Spleen (tissue), 7 donors: ENCODE measurements at regions not wholly inside any gene's neighbourhood (a gene's known extent, or its start where the extent isn't known, plus 50 kb on each side); places are given as distances from the start of the nearest gene placed in this dataset.

Experiments used
- POLR2A ChIP-seq, 3 donors: fragments of 450-650 bp; IDR thresholded peaks; one replicate each; pipeline ENCODE4 v1.5.1; 2017; ENCODE audit warnings: antibody characterized with exemption in 3 of 3, mild to moderate bottlenecking in 1 of 3
- POLR2AphosphoS5 ChIP-seq, 3 donors: sonication (generic); formaldehyde crosslinking; IDR thresholded peaks; one replicate each; pipeline ENCODE4 v1.5.1; 2017; ENCODE audit warnings: antibody characterized with exemption in 3 of 3
- TF ChIP-seq, protein P1 (sequence below), 11 experiments: fragments of 200-600 bp in 7 of 11; fragments of 450-650 bp in 4 of 11; sonication (generic) in 4 of 11; IDR thresholded peaks in 8 of 11; conservative IDR thresholded peaks in 3 of 11; 1 replicate in 7 of 11; 2 replicates in 4 of 11; pipeline versions ENCODE4 v1.4.0 to v1.8.0; 2016 to 2021; ENCODE audit warnings: antibody characterized with exemption in 11 of 11, inconsistent platforms in 4 of 11, mild to moderate bottlenecking in 1 of 11
- donor health status: DM: no; HTN: no; CAD: no; lungs with moderate emphysema.
- donor health status: DM: no; HTN: no; CAD: no.
- donor health status: DM: no; HTN: no; CAD: no.

DNA sequence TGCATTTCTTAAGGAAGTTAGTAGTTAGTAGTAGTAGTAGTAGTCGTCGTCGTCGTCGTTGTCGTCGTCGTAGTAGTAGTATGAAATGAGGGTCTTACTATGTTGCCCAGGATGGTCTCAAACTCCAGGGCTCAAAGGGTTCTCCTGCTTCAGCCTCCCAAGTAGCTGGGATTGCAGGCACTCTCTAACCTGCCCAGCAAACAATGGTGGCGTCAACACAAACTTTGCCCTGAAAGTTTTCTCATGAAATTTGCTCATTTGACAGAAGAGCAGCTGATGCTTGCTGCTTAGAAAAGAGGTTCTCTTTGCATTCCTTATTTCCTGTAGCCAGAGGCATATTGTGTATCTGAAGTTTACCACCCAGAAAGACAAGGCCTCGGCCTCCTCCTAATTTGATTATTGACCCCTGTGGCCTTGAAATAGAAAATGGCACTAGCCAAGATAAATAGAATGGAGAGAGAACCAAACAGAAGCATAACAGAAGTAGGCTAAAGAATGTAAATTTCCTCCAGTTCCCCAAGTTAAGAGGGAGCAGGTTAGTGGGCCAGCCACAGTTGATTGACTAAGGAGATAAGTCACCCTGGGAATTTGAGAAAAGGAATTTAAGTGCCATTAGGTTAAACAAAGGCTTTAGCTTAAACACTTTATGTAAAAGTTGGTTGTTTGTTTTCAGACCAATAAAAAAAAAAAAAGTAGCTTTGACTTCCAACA lies 166.2 kb upstream of the ROBO2 start:
- TF ChIP-seq, protein P1, sequence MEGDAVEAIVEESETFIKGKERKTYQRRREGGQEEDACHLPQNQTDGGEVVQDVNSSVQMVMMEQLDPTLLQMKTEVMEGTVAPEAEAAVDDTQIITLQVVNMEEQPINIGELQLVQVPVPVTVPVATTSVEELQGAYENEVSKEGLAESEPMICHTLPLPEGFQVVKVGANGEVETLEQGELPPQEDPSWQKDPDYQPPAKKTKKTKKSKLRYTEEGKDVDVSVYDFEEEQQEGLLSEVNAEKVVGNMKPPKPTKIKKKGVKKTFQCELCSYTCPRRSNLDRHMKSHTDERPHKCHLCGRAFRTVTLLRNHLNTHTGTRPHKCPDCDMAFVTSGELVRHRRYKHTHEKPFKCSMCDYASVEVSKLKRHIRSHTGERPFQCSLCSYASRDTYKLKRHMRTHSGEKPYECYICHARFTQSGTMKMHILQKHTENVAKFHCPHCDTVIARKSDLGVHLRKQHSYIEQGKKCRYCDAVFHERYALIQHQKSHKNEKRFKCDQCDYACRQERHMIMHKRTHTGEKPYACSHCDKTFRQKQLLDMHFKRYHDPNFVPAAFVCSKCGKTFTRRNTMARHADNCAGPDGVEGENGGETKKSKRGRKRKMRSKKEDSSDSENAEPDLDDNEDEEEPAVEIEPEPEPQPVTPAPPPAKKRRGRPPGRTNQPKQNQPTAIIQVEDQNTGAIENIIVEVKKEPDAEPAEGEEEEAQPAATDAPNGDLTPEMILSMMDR (IDR thresholded peaks at IDR 0.05 in 8 of 11, conservative IDR thresholded peaks at IDR 0.05 in 3 of 11) = no peak
- TF ChIP-seq POLR2A (IDR thresholded peaks at IDR 0.05) = no peak
- no peak for TF ChIP-seq POLR2AphosphoS5 (IDR thresholded peaks at IDR 0.05)
